Glomerular endothelial cell (primary cell): ENCODE measurements at regions not wholly inside any gene's neighbourhood (a gene's known extent, or its start where the extent isn't known, plus 50 kb on each side); places are given as distances from the start of the nearest gene placed in this dataset.

Source experiments
- DNase-seq: peaks from one replicate; pipeline ENCODE4 v3.0.0-alpha.2; 2011; ENCODE audit warnings: low read depth, low spot score; ENCODE audit errors: extremely low read depth

DNA sequence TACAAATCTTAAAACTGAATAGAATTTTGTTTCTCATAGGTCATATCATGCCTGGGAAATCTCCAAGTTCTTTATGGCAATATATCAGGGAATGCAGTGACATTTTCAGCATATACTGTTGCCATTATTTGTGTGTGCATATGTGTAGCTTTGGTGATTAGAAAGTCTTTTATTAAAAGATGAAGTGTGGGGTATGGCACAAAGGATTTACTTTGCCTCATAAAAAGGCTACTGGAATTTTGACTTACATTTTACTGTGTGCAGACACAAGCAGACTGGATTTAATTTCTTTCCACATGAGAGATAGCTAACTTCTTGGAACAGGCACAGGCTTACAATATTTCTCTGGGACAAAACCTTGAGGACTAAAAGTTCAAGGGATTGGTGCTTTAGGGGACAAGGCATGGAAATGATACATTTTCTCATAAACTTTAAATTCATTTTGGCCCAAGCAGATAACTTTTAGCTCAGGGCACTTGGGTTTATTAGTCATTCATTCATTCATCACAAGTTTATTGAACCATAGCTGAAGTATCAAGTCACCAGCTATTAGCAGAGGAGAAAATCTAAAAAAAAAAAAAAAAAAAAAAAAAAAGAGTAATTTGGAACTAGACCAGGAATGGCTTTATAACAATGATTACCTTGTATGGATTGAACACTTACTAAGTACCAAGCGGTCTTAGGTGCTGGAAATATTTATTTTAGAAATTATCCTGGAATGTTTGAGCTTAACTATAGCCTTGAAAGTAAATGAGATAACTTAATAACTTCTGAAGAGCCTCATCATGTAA, 191.5 kb downstream of the SLIT2 start:
- no peak for DNase-seq

DNA sequence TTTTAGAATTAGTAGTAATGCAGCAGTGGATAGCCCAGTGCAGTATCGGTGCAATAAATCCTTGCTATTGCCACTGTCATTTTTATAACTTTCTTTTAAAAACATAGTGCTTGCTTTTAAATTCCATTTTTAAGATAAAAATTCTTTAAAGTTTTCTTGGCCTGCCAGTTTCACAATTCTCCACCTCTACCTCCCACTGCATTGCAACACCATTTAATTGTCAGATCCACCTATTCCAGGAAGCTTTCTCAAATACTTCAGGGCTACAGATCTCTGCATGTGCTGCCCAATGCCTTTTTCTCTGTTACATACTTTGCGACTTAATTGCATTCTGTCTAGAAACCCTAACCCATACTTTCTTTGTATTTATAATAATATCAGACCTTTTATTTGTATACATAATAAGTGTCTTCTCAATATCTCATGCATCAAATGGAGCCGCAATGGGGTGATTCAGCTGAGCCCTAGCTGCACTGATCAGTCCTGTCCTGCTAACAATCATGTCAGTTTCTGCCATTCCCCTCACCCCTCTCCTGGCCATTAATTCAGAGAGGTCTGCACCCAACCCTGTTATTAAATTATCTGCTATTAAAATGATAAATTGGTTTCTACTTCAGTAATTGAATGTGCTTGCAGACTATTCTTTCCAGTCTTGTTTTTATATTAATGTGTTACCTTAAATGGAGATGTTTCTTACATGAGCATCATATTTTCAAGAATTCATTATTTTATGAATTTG, 193.1 kb downstream of the SLIT2 start:
- DNase-seq, result no peak

DNA sequence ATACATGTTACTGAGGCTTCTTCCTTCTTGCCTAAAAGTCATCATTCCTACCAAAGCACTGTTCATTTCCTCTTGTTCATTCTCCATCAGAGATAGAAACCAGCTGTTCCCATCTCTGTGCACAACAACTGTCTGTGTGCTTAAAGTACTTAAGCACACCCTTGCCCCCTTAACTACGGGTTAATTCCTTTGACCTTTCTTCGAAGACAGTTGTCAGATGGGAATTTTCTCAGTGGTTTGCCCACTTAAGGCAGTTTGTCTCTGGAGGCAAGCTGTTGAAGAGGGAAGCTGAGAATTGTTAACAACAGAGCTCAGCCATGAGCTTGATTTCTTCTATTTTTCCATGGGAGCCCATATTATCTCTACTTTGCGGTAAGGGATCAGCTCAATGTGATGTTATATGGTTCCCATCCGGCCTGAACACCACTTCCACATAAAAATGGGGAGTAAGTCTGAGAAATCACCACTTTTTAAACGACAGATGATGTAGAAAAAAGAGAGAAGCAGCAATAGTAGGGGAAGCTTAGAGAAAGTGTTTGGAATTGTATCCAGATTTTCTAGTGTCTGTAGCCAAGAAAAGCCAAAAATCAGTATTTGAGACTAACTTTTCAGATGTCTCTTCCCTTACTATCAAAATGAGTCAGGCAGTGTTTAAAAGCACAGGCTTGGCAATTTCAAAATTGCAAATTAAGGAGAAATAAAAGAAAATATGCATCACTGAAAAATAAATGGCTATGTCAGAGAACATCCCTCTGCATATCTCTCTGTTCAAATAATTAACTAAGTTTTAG, 194.4 kb downstream of the SLIT2 start:
- no peak for DNase-seq

DNA sequence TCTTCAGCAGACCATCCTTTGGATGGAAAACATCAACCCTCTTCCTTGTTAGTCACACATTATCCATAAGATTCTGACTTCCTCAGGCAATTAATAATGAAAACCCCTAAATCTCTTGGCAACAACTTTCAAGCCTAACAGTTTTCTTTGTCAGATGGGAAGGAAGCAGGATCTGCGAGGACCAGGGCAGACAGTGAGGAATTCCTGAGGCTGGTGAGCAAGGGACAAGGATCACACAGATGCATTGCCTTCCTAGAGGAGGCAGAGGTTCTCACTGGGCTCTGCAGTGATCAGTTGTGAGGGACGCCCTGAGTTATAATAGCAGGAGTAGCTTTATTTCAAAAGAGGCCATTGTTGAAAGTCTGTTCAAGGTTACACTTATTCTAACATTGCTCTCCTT, 195.4 kb downstream of the SLIT2 start:
- DNase-seq, result no peak

DNA sequence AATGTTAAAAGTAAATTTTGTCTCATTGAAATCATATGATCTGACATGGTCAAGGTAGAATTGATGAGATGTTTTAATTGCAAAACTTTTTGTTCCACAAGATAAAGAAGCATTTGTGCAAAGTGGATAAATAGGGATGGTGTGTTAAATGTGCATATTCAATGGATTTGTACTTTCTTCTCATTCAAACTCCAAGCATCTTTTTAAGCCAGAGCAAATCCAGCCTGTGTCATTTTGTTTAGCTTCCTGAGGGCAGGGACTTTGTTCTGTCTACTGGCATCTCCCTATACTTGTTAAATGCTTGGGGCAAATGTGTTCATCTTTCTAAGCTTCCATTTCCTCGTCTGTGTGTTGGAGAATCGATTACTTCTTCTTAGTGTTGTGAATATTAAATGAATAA, 200.3 kb downstream of the SLIT2 start:
- DNase-seq, result no peak

DNA sequence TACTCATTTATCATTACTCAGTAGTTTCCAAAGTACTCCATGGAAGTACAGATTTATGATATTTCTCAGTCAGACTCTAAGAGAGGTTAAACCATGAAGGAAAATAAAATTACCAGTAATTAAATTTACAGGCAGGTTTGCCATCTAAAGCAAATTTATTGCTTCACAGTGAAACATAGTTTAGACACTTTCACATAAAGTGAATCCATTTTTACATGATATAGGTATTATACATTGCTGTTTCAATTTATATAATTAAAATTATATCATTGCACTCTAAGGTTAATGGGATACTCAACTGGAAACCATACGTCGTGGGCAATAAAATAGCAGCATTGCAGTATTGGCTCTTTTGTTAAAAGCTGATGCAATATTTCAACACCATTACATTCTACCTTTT, 202.8 kb downstream of the SLIT2 start:
- DNase-seq, result no peak

DNA sequence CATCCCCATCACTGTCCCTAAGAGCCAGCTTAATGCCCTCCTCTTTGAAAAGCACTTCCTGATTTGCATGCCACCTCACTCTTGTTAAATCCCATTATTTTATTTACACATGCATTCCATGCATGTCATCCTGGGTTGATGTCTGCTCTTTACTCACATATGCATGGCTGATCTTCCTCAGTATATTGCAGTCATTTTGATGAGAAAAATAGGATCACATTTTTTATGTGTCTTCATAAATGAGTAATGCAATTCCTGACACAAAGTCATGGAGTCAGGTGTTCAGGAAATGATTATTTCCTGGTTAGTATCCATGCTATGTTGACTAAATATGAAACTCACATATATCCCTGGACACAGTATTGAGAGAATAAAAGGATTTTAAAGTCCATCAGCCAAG, 204.7 kb downstream of the SLIT2 start:
- peak; percentile 36 for DNase-seq

DNA sequence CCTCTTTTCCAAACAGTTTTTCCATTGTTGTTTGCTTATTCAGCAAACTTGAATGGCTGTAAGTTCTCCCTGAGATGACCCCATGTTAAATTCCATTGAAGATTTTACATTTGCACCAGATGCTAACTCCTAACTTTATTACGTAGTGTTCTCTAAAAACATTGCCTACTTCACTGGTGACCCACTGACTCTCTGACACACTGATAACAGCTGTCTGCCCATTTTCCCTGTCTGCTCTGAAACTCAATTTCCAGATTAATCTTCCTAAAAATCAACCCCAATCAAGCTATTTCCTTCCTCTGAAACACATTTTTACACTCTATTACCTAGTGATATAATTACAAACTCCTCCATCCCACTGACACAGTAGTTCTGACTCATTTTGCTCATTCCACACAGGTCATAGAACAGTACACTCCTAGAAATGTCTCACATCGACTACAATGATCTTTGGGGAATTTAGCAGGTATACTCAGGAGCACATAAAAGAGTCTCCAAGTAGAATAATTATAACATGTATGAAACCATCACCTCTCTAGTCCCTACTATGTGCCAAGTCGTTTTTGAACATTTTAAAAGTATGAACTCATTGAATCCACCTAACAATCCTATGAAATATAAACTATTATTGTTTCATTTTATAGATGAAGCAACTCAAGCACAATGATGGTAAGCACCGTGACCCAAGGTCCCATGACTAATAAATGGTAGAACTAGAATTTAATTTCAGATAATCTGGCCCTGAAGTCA, 210.9 kb downstream of the SLIT2 start:
- DNase-seq, result no peak

DNA sequence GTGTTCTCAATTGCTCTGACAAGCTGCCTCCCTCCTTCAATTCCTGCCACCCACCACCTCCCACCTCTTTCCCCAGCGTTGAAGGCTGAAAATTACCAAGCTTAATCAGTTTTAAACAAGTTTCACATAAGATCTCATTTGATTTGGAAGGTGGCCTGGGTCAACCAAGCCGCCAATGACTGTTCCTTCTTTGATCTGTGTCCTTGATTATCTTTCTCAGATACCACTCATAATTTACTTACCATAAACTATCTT, 211.4 kb downstream of the SLIT2 start:
- DNase-seq, result no peak

DNA sequence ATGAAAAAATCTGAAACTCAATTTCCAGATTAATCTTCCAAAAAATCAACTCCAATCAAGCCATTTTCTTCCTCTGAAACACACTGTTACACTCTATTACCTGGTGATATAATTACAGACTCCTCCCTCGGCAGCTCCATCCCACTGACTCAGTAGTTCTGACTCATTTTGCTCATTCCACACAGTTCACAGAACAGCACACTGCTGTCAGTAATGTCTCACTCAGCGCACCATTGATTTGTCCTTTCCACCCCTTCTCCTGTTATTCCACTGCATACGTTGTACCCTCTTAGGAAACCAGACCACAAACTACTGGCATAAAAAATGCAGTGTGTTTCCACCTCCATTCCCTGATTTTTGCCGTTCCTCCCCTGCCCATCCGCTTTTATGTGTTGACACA, 212.7 kb downstream of the SLIT2 start:
- DNase-seq, result no peak

DNA sequence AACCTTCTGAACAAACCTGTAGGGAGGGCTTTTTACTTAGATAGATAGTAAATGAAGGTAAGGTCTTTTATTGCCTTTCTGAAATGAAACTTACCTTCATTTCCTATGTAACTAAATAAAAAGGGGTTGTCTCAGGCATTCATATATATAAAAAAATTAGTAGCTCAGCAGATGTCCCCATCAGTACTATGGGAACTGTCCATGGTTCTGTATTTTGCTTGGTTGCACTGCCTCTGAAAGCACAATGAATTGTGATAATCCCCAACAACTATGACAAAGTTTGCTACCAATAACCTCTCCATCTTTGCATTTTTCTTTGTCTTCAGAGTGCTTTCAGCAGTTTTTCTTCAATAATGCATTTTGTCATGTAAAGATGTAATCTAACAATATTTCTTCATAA, 222.4 kb downstream of the SLIT2 start:
- no peak for DNase-seq

DNA sequence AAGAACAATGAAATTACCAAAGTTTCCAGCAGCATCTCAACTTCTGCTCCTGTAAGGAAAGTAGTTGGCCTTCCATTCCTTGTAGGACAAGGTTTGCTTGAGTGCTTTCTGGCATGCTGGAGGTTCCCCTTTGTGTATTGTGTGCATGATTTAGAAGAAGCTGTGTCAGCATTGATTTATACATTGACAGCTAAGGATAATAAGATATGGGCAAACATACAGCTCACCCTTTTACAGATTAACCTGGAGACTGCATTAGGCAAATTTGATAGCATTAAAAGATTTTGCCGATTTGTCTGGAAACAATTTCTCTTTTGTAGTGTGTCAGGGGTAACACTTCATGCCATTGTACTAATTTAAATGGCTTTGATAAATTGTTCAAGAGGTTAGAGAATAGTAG, 221.8 kb upstream of the PACRGL start:
- no peak for DNase-seq

DNA sequence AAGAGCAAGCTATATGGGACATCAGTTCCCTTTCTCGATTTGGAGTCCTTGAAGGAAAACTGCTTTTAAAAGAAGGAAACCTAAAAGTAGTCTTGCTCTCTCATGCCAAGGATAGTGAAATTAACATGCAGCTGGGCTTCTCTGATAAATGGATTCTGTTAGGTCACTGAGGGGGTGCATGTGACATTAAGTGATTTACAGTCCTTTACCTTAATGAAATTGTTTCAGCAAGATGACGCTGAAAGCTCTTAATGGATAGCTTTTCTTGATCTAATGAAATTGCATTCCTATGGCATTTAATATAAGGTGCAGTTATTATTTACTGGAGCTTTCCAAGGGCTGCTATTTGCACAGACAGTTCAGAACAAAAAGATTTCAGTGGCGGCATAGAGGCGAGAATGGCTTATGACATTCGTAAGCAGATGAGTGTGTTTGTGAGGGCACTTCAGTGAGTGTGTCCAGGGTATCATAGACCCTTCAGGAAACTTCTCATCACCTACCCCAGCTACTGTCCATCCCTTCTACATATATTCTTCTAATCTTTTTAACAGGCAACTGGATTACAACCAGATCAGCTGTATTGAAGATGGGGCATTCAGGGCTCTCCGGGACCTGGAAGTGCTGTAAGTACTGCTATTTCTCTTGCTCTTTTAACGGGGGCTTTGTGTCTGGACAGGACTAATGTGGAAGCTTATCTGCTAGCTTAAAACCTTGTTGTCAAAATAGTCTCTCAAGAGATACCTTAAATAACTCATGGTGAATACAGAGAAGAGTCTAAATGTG, 219.9 kb upstream of the PACRGL start:
- no peak for DNase-seq

DNA sequence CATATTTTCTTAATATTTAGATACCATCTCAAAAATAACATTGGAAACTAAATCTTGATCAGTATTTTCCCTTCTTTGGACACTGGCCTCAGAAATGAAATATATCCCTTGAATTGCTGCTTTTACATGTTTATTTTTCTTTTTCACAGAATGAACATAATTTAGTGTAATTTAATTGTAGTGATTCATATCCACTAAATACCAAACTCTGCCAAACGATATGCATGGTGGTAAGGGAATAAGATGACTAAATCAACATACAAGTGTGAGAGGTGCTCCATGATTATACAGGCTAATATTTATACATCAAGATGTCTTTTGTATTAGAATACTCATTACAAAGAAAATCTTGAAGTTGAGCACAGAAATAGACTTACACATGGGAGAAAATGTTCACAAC, 216.8 kb upstream of the PACRGL start:
- DNase-seq, result no peak

DNA sequence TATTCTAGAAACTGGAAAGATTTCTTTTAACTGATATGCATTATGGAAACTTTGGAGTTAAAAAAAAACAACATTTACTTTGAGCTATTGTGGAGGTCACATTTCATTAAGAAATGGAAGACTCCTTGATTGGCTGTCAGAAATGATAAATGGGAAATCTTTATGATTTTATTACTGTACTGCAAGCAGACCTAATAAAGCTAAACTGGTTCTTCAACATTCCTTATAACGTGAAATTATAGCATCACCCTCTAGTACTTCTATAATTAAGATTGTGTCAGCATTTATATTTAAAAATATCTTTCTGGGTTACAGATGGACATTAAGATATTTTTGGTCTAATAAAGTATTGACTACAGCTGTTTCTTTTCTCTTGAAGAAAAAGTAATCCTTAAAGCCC, 213.8 kb upstream of the PACRGL start:
- no peak for DNase-seq

DNA sequence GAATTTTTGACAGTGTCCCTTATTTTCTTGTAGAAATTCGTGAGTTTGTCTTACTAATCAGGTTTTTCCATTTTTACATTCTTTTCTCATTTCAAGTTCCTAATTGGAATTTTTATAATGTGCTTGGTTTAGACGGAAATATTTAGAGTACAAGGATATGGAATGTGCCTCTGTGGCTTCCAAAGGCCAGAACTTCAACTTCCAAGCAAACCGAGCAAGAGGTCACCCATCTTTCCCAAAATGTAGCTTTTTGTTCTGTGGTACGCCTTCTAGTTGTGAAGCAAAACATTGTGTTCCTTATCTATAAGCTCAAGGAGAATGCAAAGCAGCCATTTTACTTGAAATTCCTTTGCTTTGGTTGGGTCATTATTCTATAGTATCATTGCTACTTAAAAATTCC, 212.8 kb upstream of the PACRGL start:
- no peak for DNase-seq

DNA sequence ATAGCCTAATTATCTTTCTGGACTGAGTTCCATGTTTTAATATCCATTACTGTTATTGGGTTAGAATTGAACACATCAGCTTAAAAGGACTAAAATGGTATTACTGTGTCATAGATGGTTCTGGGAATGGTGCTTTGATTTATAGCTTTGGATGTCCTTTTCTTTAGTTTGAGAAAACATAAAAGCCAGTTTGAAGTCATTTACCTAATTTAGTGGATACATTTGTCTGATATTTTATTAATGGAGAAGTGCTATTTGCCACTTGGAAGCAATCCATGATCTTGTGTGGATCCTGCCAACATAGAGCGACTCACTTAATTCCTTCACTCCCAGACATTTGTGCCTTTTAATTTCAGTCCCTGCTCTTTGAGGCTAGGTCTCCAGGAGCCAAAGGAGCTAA, 212.4 kb upstream of the PACRGL start:
- DNase-seq, result no peak

DNA sequence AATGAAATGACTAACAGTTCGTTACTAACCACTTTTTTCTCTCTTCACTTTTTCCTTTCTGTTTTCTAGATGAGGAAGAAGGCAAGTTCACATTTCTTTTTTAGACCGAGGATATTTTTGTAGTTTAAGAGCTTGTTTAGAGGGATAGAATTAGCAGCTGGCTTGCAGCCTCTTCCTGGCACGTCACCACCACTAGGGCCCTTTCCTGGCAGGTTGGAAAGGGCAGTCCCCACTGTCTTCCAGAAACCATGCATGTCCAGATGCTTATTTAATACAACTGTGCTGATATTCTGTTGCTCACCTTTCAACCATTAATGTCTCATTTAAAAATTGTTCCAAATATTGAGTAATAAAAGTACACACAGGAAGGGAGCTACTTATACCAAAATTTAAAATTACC, 209.5 kb upstream of the PACRGL start:
- DNase-seq, result no peak

DNA sequence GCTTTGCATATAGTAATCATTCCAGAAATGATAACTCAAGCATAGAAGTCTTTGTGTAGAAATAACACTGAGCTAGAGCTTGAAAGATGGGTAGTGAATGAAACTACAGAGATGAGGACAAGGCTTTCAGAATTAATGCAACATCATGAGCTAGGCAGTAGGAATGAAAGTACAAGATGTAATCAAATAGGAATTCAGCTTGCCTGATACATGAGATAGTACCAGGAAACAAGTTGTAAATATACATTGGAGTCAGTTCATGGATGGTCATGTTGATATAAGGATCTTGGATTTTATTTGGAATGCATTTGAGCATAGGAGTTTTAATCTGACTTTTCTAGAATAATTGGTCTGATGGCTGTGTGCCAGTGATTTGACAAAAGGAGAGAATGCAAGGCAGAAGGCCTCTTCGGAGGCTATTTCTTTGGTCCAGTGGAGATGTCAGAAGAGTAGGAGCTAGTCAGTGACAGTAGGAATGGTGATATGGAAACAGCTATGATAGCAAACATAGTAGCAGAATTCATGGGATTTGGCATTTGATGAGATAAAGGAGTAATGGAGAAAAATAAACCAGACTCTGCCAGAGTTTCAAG, 206.4 kb upstream of the PACRGL start:
- no peak for DNase-seq

DNA sequence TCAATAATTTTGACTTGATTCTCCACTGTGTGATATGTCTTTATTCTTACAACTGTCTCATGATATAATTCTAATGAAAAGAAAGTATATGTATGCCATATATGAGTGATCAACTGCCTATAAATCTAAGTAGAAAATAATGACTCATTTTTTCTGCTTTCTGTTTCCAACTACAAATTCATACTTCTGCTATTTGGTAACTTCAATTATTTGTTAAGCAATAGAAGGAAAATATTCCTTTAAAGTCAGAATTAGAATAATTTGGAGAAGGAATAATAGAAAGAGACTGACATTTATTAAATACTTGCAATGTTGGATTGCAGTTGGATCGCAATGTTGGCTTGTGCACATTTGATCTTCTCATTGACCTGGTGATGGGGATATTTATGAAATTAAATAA, 204.2 kb upstream of the PACRGL start:
- DNase-seq, result no peak
